Fibroblast of skin of abdomen (primary cell): ENCODE measurements at regions not wholly inside any gene's neighbourhood (a gene's known extent, or its start where the extent isn't known, plus 50 kb on each side); places are given as distances from the start of the nearest gene placed in this dataset.

Experiments used
- DNase-seq: peaks from one replicate; pipeline ENCODE4 v3.0.0-alpha.2; 2013

DNA sequence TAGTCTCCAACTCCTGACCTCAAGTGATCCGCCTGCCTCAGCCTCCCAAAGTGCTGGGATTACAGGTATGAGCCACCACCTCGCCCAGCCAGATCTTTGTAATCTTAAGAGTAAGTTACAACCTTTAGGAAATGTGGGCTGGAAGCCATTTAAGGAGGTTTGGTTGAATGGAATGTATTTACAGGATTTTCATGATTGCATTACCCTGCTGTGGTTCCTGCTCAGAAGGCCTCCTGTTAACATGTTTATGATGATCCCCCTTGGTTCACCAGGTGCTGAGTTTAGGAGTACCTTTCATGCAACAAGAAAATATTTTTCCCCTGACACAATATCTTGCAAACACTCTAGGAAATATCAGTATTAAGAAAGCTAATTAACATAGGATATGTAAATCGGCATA, 187.4 kb upstream of the SH3BP4 start:
- peak; percentile 46 for DNase-seq

- DNase-seq: peak; percentile 91
Observed at GRCh38 chr2:234763002-234763873, 188.6 kb upstream of the SH3BP4 start.

GRCh38 chr2:234761910-234762309, 189.9 kb upstream of the SH3BP4 start:
- peak; percentile 69 for DNase-seq

- peak; percentile 79 for DNase-seq
Observed at GRCh38 chr2:234754126-234754525, 197.7 kb upstream of the SH3BP4 start.

DNA sequence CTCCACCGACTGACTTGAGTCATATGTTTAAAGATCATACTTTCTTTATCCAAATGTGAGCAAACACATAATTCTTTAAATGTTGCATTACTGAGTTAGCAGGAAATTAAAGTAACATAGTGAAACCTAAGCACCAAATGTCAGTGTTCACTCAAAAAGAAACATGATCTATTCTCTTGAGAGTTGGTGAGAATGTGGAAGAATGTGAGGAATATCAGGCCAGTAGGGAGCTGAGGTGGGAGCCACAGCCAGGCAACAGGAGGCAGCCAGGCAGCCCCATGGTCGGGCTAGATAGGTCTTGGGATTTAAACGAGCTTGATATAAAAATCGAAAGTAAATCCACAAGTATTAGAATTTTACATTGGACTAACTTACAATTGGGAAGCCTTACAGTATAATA, 198.1 kb upstream of the SH3BP4 start:
- peak; percentile 29 for DNase-seq

- no peak for DNase-seq
Observed at GRCh38 chr2:234752966-234753365, 198.9 kb upstream of the SH3BP4 start.

DNA sequence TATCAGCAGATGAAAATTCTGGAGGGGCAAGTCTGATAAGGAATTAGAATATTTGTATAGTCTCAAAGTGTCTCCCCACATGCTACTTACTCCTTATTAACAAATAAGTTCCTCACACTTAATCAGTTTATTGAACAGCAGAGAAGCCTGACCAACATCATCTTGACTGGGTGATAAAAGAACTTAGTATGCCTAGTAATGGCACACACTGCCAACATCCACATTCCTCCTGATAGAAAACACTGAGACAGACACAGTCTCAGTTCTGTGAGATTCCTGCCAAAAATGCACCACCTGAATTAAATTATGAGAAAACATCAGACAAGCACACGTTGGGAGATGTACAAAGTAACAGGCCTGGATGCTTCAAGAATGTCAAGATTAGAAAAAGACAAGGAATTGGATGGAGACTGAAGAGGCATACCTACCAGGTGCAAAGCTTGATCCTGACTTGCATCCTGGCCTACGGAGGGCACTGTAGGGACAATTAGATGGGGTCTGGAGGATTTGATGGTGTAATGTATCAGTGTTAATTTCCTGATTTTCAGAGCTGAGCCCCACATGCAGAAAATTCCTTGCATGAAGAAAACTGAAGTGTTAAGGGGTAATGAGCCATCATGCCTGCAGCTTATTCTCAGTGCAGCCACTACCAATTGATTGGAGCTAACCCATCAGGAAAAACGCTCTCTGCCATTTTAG, 200.4 kb upstream of the SH3BP4 start:
- no peak for DNase-seq

DNA sequence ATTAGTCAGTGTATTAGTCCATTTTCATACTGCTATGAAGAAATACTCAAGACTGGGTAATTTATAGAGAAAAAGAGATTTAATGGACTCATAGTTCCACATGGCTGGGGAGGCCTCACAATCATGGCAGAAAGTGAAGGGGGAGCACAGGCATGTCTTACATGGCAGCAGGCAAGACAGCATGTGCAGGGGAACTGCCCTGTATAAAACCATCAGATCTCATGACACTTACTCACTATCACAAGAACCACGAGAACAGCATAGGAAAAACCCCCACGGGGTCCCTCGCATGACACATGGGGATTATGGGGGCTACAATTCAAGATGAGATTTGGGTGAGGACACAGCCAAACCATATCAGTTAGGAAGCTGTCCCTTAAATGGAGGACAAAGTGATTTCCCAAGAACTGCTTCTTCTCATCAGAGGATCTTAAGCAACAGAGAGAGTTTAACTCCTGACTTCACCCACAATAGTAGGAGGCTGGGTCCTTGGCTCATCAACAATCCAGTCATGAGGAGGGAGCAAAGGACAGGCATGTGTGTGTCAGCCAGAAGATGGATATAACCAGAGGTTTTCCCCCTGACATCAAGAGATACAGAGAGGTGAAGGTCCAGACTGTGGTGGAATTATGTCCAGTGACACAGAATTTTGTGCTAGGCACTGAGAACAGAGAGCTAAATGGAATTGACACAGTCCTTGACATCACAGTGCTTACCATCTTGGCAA, 203.8 kb upstream of the SH3BP4 start:
- no peak for DNase-seq

DNA sequence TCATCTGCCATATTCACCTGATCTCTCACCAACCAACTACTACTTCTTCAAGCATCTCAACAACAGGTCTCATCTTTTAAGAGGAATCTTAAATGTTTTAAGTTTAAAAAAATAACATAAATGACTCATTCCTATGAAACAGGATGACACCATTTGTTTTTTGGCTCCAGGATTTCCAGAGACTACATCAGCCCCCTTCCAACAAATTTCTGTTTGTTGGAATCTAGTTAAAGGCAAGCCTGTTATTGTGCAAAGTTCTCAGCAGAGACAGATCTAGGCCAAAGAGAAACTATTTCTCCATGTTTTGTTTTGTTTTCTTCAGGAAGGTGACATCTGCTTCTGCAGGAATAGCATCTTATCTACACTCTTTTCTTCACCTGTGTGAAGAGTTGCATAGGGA, 204.8 kb upstream of the SH3BP4 start:
- DNase-seq: no peak

GRCh38 chr2:234745347-234745746, 206.5 kb upstream of the SH3BP4 start:
- no peak for DNase-seq

DNA sequence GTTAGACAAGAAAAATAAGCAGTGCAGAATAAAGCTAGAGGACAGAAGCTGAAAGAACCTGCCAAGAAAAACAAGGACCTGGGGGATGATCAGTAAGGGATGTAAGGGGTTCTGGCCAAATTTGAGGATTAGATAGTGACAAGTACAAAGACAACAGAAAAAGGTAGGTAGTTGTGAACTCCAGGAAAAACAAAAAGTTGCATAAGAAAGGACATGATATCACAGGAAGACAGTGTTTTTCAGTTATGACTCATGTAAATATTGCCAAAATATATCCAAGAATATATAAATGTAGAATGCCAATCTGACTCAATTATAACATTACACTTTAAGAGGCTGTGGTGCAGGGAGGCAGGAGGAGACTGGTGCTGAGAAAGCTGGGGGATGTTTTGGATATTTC, 209.8 kb upstream of the SH3BP4 start:
- no peak for DNase-seq

GRCh38 chr2:234739061-234739460, 212.8 kb upstream of the SH3BP4 start:
- no peak for DNase-seq

DNA sequence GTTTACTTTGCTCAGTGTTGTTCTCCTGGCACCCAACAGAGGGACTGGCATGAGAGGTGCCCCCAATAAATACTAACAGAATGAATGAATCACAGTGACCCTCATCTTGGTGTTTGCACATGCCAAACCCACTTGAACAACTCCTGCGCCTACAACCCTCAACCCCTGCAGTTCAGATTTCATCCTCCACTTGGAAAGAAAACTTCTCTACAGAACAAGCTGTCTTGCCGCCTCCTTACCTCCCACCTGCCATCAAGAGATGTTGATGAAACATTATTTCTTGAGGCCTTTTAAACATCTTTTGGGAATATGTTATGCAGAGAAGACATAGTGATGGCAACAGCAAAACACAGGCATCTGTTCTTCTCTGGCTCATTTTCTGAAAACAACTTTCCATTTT, 216.0 kb upstream of the SH3BP4 start:
- no peak for DNase-seq

- DNase-seq: no peak
Observed at GRCh38 chr2:234733795-234734600, 217.8 kb upstream of the SH3BP4 start.

- DNase-seq: no peak
Observed at GRCh38 chr2:234733093-234733489, 218.7 kb upstream of the SH3BP4 start.

- no peak for DNase-seq
Observed at GRCh38 chr2:234732404-234733092, 219.3 kb upstream of the SH3BP4 start.

GRCh38 chr2:234731236-234731635, 220.6 kb upstream of the SH3BP4 start:
- no peak for DNase-seq

GRCh38 chr2:234730066-234730640, 221.7 kb upstream of the SH3BP4 start:
- DNase-seq: no peak

DNA sequence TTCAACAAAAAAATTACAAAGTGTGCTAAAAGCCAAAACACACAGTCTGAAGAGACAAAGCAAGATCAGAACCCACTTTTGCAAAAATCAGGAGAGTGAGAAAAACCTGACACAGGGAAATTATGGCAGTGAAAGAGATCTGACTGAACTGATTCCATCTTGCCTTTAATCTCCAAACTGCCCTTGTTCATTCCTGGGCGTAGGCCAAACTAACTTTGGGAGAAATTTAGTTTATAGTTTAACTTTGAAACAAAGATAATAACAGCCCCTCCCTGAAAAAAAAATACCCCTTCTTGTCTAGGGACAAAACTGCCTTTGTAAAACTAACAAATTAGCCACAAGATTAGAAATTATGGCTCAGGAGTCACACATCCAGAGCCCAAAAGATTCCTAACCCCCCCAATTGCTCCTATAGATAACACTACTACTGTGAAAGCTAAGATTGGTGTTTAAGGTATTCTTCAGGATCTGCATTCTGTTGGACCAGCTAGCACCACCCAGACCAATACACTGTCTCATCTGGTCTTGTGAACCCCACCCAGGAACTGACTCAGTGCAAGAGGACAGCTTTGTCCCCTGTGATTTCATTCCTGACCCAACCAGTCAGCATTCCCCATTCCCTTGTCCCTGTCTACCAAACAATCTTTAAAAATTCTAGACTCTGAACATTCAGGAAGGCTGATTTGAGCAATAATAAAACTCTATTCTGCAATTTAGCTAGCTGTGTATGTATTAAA, 226.1 kb upstream of the SH3BP4 start:
- DNase-seq: peak; percentile 10

DNA sequence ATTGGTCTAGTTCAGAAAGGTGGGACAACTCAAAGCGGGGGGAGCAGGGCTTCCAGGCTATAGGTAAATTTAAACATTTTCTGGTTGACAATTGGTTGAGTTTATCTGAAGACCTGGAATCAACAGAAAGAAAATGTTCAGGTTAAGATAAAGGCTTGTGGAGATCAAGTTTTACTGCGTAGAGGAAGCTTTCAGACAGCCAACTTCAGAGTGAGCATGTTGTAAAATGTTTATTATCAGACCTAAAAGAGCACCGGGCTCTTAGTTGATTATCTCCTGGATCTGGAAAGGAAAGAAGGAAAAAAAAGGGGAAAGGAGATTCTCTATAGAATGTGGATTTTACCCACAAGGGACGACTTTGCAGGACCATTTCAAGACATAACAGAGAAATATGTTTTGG, 227.0 kb upstream of the SH3BP4 start:
- DNase-seq: no peak

DNA sequence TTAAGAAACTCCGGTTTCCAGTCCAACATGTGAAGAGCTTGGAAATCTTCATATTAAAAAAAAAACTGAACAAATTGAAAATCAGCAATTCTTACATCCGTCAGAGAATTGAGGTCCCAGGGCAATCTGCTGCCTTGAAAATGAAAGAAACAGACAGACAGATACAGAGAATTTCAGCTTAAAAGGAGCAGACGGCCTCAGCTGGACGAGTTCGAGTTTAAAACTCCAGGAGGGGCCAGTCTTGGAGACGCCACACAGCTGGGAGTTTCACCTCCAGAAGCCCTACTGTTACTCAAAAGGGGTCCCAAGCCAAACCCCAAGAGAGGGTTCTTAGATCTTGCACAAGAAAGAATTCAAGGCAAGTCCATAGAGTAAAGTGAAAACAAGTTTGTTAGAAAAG, 226.5 kb upstream of the ARL4C start:
- DNase-seq: no peak
